Natural killer cell (primary cell): ENCODE measurements at regions not wholly inside any gene's neighbourhood (a gene's known extent, or its start where the extent isn't known, plus 50 kb on each side); places are given as distances from the start of the nearest gene placed in this dataset.

Experiments used
- ATAC-seq, 3 donors: fragments of 150-1000 bp in 2 of 3; fragments of 200-7000 bp in 1 of 3; cut with Tn5 transposase; 1 replicate in 1 of 3; 2 replicates in 2 of 3; pipeline ENCODE4 v1.10.0; 2021; ENCODE audit warnings: mild to moderate bottlenecking in 2 of 3, moderate library complexity in 2 of 3
- DNase-seq, 2 donors: peaks; one replicate each; pipeline versions ENCODE4 v3.0.0 to v3.0.0-alpha.2; 2013 to 2021; ENCODE audit warnings: mixed read lengths in 1 of 2
- H3K27ac ChIP-seq: one replicate; pipeline ENCODE4 v1.5.1; 2013; ENCODE audit warnings: mild to moderate bottlenecking, low read length
- H3K27me3 ChIP-seq: one replicate; pipeline ENCODE4 v1.6.1; 2013; ENCODE audit warnings: low read length; ENCODE audit not compliant: control insufficient read depth, insufficient read depth
- H3K36me3 ChIP-seq: one replicate; pipeline ENCODE4 v1.6.1; 2013; ENCODE audit warnings: low read length; ENCODE audit not compliant: control insufficient read depth, insufficient read depth
- H3K4me1 ChIP-seq: one replicate; pipeline ENCODE4 v1.6.1; 2013; ENCODE audit warnings: low read length; ENCODE audit not compliant: control insufficient read depth, insufficient read depth
- H3K4me3 ChIP-seq: one replicate; pipeline ENCODE4 v1.5.1; 2013; ENCODE audit warnings: low read length
- H3K9me3 ChIP-seq: one replicate; pipeline ENCODE4 v1.6.1; 2013; ENCODE audit warnings: low read length; ENCODE audit not compliant: control insufficient read depth, insufficient read depth
- H3K27ac Mint-ChIP-seq, 2 donors: one replicate each; pipeline ENCODE4 v1.8.0; 2022; ENCODE audit warnings: mild to moderate bottlenecking in 2 of 2, mixed read lengths in 2 of 2, moderate library complexity in 1 of 2
- H3K27me3 Mint-ChIP-seq, 2 donors: one replicate each; pipeline ENCODE4 v1.8.0; 2022; ENCODE audit warnings: low read depth in 2 of 2, mixed read lengths in 2 of 2
- H3K36me3 Mint-ChIP-seq: one replicate; pipeline ENCODE4 v1.8.0; 2022; ENCODE audit warnings: mixed read lengths
- H3K4me1 Mint-ChIP-seq, 2 donors: one replicate each; pipeline ENCODE4 v1.8.0; 2022; ENCODE audit warnings: mixed read lengths in 2 of 2
- H3K4me3 Mint-ChIP-seq: one replicate; pipeline ENCODE4 v1.8.0; 2022; ENCODE audit warnings: mild to moderate bottlenecking, moderate library complexity, mixed read lengths
- H3K9me3 Mint-ChIP-seq, 2 donors: one replicate each; pipeline ENCODE4 v1.8.0; 2022; ENCODE audit warnings: mixed read lengths in 2 of 2
- WGBS: methylation state at CpG from one replicate; pipeline ENCODE4 v1.1.7; 2013; ENCODE audit warnings: missing lambda C conversion rate; ENCODE audit not compliant: insufficient coverage; 5-methylcytosine and 5-hydroxymethylcytosine counted together
- intact Hi-C: fragments of 100-400 bp; cut with micrococcal nuclease; formaldehyde crosslinking; loops from one replicate; pipeline ENCODE4 v1.14.2; 2022
- TF ChIP-seq, protein P1 (sequence below): fragments of 200-600 bp; IDR thresholded peaks from one replicate; pipeline ENCODE4 v1.8.0; 2022; ENCODE audit warnings: antibody characterized with exemption

DNA sequence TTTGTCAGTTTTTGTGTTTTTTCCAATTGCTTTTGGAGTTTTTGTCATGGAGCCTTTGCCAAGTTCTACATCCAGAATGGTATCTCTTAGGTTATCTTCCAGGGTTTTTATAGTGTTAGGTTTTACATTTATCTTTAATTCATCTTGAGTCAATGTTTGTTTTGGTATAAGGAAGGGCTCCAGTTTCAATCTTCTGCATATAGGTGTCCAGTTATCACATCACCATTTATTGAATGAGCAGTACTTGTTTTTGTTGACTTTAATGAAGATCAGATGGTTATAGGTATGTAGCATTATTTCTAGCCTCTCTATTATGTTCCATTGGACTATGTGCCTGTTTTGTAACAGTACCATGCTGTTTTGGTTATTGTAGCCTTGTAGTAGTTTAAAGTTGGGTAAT, 1233.1 kb downstream of the PLA2G4A start:
- no peaks in the 10 kb centered on the region for H3K27me3 Mint-ChIP-seq
- Histone ChIP-seq H3K4me3 (no peak overlapping the region), H3K27me3 (no peaks in the 10 kb centered on the region), H3K9me3 (peaks cover 12% of the 10 kb centered on the region), H3K36me3 (no peaks in the 10 kb centered on the region), H3K4me1 (no peaks in the 10 kb centered on the region), H3K27ac (no peak overlapping the region)
- TF ChIP-seq, protein P1, sequence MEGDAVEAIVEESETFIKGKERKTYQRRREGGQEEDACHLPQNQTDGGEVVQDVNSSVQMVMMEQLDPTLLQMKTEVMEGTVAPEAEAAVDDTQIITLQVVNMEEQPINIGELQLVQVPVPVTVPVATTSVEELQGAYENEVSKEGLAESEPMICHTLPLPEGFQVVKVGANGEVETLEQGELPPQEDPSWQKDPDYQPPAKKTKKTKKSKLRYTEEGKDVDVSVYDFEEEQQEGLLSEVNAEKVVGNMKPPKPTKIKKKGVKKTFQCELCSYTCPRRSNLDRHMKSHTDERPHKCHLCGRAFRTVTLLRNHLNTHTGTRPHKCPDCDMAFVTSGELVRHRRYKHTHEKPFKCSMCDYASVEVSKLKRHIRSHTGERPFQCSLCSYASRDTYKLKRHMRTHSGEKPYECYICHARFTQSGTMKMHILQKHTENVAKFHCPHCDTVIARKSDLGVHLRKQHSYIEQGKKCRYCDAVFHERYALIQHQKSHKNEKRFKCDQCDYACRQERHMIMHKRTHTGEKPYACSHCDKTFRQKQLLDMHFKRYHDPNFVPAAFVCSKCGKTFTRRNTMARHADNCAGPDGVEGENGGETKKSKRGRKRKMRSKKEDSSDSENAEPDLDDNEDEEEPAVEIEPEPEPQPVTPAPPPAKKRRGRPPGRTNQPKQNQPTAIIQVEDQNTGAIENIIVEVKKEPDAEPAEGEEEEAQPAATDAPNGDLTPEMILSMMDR = no peak
- intact Hi-C loops = no loop called here
- no peak overlapping the region for H3K27ac Mint-ChIP-seq
- no peak for DNase-seq
- no peaks in the 10 kb centered on the region for H3K4me1 Mint-ChIP-seq
- H3K36me3 Mint-ChIP-seq = peaks cover 41% of the 10 kb centered on the region
- ATAC-seq = no peak
- peaks cover 35 to 44% of the 10 kb centered on the region in 2 donors for H3K9me3 Mint-ChIP-seq
- H3K4me3 Mint-ChIP-seq = no peak overlapping the region

- H3K27ac ChIP-seq = no peak overlapping the region
Measured at GRCh38 chr1:188062456-188062855, 1233.7 kb downstream of the PLA2G4A start.

DNA sequence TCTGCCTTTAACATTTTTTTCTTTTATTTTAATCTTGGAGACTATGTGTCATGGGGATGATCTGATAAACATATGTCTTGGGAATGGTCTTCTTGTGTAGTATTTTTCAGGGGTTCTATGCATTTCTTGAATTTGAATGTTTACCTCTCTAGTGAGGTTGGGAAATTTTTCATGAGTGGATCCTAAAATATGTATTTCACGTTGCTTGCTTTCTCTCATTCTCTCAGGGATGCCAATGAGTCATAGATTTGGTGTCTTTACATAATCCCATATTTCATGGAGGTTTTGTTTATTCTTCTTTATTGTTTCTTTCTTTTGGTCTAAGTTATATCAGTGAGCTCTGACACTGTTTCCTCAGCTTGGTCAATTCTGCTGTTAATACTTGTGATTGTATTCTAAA, 1237.2 kb downstream of the PLA2G4A start:
- WGBS = no CpG with 5 or more reads among the region's 1 CpG
- H3K4me3 Mint-ChIP-seq = no peak overlapping the region

More at GRCh38 chr1:188062456-188062855, 1233.7 kb downstream of the PLA2G4A start:
- H3K36me3 ChIP-seq = no peaks in the 10 kb centered on the region
- ATAC-seq (no peak), DNase-seq (no peak)
- peaks cover 13% of the 10 kb centered on the region for H3K9me3 ChIP-seq
- H3K27me3 ChIP-seq = no peaks in the 10 kb centered on the region
- Mint-ChIP-seq H3K9me3 (peaks cover 33 to 41% of the 10 kb centered on the region in 2 donors), H3K27ac (no peak overlapping the region), H3K4me1 (no peaks in the 10 kb centered on the region), H3K36me3 (peaks cover 41% of the 10 kb centered on the region), H3K4me3 (no peak overlapping the region), H3K27me3 (no peaks in the 10 kb centered on the region)
- H3K4me1 ChIP-seq = no peaks in the 10 kb centered on the region
- TF ChIP-seq, protein P1 = no peak
- WGBS = no CpG with 5 or more reads among the region's 1 CpG
- intact Hi-C loops = no loop called here
- H3K4me3 ChIP-seq = no peak overlapping the region

GRCh38 chr1:188070848-188071247, 1242.1 kb downstream of the PLA2G4A start:
- no peak overlapping the region for H3K4me3 Mint-ChIP-seq
- Histone ChIP-seq H3K27ac (no peak overlapping the region), H3K9me3 (peaks cover 15% of the 10 kb centered on the region), H3K27me3 (no peaks in the 10 kb centered on the region), H3K4me1 (no peaks in the 10 kb centered on the region), H3K4me3 (no peak overlapping the region), H3K36me3 (no peaks in the 10 kb centered on the region)
- no peaks in the 10 kb centered on the region for H3K4me1 Mint-ChIP-seq
- peaks cover 8% of the 10 kb centered on the region for H3K36me3 Mint-ChIP-seq
- no peak overlapping the region for H3K27ac Mint-ChIP-seq
- no peak for DNase-seq
- no peaks in the 10 kb centered on the region for H3K27me3 Mint-ChIP-seq
- intact Hi-C loops = no loop called here
- ATAC-seq = no peak
- WGBS = 41% methylated on average over 1 of the region's 1 CpG
- peaks cover 23 to 28% of the 10 kb centered on the region in 2 donors for H3K9me3 Mint-ChIP-seq
- TF ChIP-seq, protein P1 = no peak

More for the DNA sequence above, 1237.2 kb downstream of the PLA2G4A start:
- Histone ChIP-seq H3K36me3 (no peaks in the 10 kb centered on the region), H3K4me3 (no peak overlapping the region), H3K27me3 (no peaks in the 10 kb centered on the region), H3K4me1 (no peaks in the 10 kb centered on the region), H3K9me3 (peaks cover 13% of the 10 kb centered on the region), H3K27ac (no peak overlapping the region)
- no peak for DNase-seq
- no peaks in the 10 kb centered on the region for H3K4me1 Mint-ChIP-seq
- TF ChIP-seq, protein P1 = no peak
- peaks cover 36 to 38% of the 10 kb centered on the region in 2 donors for H3K9me3 Mint-ChIP-seq
- no peak overlapping the region for H3K27ac Mint-ChIP-seq
- H3K36me3 Mint-ChIP-seq = peaks cover 31% of the 10 kb centered on the region
- no peak for ATAC-seq
- intact Hi-C loops = no loop called here
- H3K27me3 Mint-ChIP-seq = no peaks in the 10 kb centered on the region
